ENCODE measurements at regions not wholly inside any gene's neighbourhood (a gene's known extent, or its start where the extent isn't known, plus 50 kb on each side); places are given as distances from the start of the nearest gene placed in this dataset.

- no peaks in the 10 kb centered on the region for H3K4me1 ChIP-seq (ENCODE audit: control insufficient read depth, insufficient read depth, low read length)
- H3K27me3 ChIP-seq (ENCODE audit: control insufficient read depth, insufficient read depth, low read length), result no peaks in the 10 kb centered on the region
- H3K9me3 ChIP-seq (ENCODE audit: control insufficient read depth, insufficient read depth, low read depth, low read length), result no peaks in the 10 kb centered on the region
- no peak overlapping the region for H3K4me3 ChIP-seq (ENCODE audit: low read depth in 2 of 2, low read length in 2 of 2)
- intact Hi-C loops (cut with micrococcal nuclease; ENCODE audit: unreplicated experiment), result no loop called here
- ChIA-PET POLR2A (no interaction called here), CTCF (no interaction called here)
- no peak overlapping the region for H3K27ac ChIP-seq (ENCODE audit: low read length)
- TF ChIP-seq REST (IDR thresholded peaks at IDR 0.05; ENCODE audit: insufficient read depth in 1 of 2, low read depth in 2 of 2, low read length in 1 of 2), result no peak
- TF ChIP-seq POLR2AphosphoS5 (IDR thresholded peaks at IDR 0.05; ENCODE audit: low read depth, low read length), result no peak
- no peak for TF ChIP-seq CTCF (IDR thresholded peaks at IDR 0.05)
- TF ChIP-seq TCF7L2 (IDR thresholded peaks at IDR 0.05; ENCODE audit: low read depth, low read length), result no peak
- TF ChIP-seq SIN3A (IDR thresholded peaks at IDR 0.05; ENCODE audit: borderline replicate concordance, insufficient read depth, low read depth, low read length), result no peak
- no peaks in the 10 kb centered on the region for H3K36me3 ChIP-seq (ENCODE audit: control insufficient read depth, insufficient read depth, low read length)
- DNase-seq (ENCODE audit: low read depth, low spot score) (no peak), ATAC-seq (no peak)
- in situ Hi-C loops (cut with HindIII; ENCODE audit: low pct_unique_long_range_greater_than_20kb, low sequenced_read_pairs), result no loop called here
- no TSS peak for BruUV-seq (replicated peaks)
Measured at GRCh38 chr18:61201511-61201910, 131.7 kb upstream of the CDH20 start.

- no peaks in the 10 kb centered on the region for H3K36me3 ChIP-seq (ENCODE audit: control insufficient read depth, insufficient read depth, low read length)
- no peak overlapping the region for H3K27ac ChIP-seq (ENCODE audit: low read length)
- H3K4me1 ChIP-seq (ENCODE audit: control insufficient read depth, insufficient read depth, low read length), result no peaks in the 10 kb centered on the region
- ChIA-PET POLR2A (interaction anchor here (0.6 kb wide), 1 partner anchor 263 kb away, joined by 3 read pairs; no protein-coding TSS in a partner anchor), CTCF (no interaction called here)
- no peak overlapping the region for H3K4me3 ChIP-seq (ENCODE audit: low read depth in 2 of 2, low read length in 2 of 2)
- DNase-seq (ENCODE audit: low read depth, low spot score), result no peak
- H3K9me3 ChIP-seq (ENCODE audit: control insufficient read depth, insufficient read depth, low read depth, low read length), result no peaks in the 10 kb centered on the region
- TF ChIP-seq REST (IDR thresholded peaks at IDR 0.05; ENCODE audit: insufficient read depth in 1 of 2, low read depth in 2 of 2, low read length in 1 of 2) (no peak), POLR2AphosphoS5 (IDR thresholded peaks at IDR 0.05; ENCODE audit: low read depth, low read length) (no peak), CTCF (IDR thresholded peaks at IDR 0.05) (no peak), TCF7L2 (IDR thresholded peaks at IDR 0.05; ENCODE audit: low read depth, low read length) (no peak), SIN3A (IDR thresholded peaks at IDR 0.05; ENCODE audit: borderline replicate concordance, insufficient read depth, low read depth, low read length) (no peak)
- H3K27me3 ChIP-seq (ENCODE audit: control insufficient read depth, insufficient read depth, low read length), result no peaks in the 10 kb centered on the region
- BruUV-seq (replicated peaks), result no TSS peak
- intact Hi-C loops (cut with micrococcal nuclease; ENCODE audit: unreplicated experiment), result no loop called here
- in situ Hi-C loops (cut with HindIII; ENCODE audit: low pct_unique_long_range_greater_than_20kb, low sequenced_read_pairs), result no loop called here
- no peak for ATAC-seq
Measured at GRCh38 chr18:61203151-61203550, 130.1 kb upstream of the CDH20 start.
